ENCODE measurements at regions not wholly inside any gene's neighbourhood (a gene's known extent, or its start where the extent isn't known, plus 50 kb on each side); places are given as distances from the start of the nearest gene placed in this dataset.

GRCh38 chr2:16186661-16187481, 246.5 kb downstream of the MYCN start:
- TF ChIP-seq FOXA1 (IDR thresholded peaks at IDR 0.05): no peak
- TF ChIP-seq BHLHE40 (IDR thresholded peaks at IDR 0.05; ENCODE audit: borderline replicate concordance): no peak
- TF ChIP-seq ARNT (IDR thresholded peaks at IDR 0.05): no peak
- no peak for TF ChIP-seq PKNOX1 (IDR thresholded peaks at IDR 0.05)
- no peak for TF ChIP-seq SP1 (IDR thresholded peaks at IDR 0.05)
- TF ChIP-seq FOXK2 (IDR thresholded peaks at IDR 0.05): no peak
- no peak for TF ChIP-seq ELF4 (IDR thresholded peaks at IDR 0.05)
- TF ChIP-seq LEF1 (IDR thresholded peaks at IDR 0.05; ENCODE audit: borderline replicate concordance): no peak
